HepG2 (cell line): ENCODE measurements at regions not wholly inside any gene's neighbourhood (a gene's known extent, or its start where the extent isn't known, plus 50 kb on each side); places are given as distances from the start of the nearest gene placed in this dataset.

ENCODE experiments used
- ATAC-seq: fragments of 200-7000 bp; cut with Tn5 transposase; 3 replicates; pipeline ENCODE4 v1.9.1; 2020; ENCODE audit warnings: mild to moderate bottlenecking, moderate library complexity
- BruUV-seq: library from RNA; stranded (reverse); fragments of 400-500 nt; replicated peaks from 2 replicates; lab custom pipeline; 2021; lab: Mats Ljungman, UMichigan
- CTCF ChIA-PET: fragments of 300-600 bp; formaldehyde crosslinking; extraction: SDS; loops from one replicate; lab custom pipeline; 2021; ENCODE audit warnings: low total read pairs, inconsistent platforms, low intra/inter-chr PET ratio; lab: Yijun Ruan, JAX
- POLR2A ChIA-PET: fragments of 350-600 bp; sonication (Branson Sonifier 250); formaldehyde crosslinking; loops from one replicate; lab custom pipeline; 2020; ENCODE audit warnings: antibody characterized with exemption, inconsistent platforms; lab: Yijun Ruan, JAX
- DNase-seq: peaks from one replicate; pipeline ENCODE4 v3.0.0-alpha.2; 2015; ENCODE audit warnings: low spot score
- FAIRE-seq: peaks from 3 replicates; lab custom pipeline; 2011; peaks lifted over from hg19 to GRCh38; lab: Jason Lieb, UNC
- H2AFZ ChIP-seq: one replicate; pipeline ENCODE4 v1.6.1; 2011; ENCODE audit warnings: low read length, inconsistent platforms
- H3K27ac ChIP-seq: fragments of 300-600 bp; 3 replicates; pipeline ENCODE4 v1.8.0; 2011; ENCODE audit warnings: mixed run types, mild to moderate bottlenecking, mixed read lengths, low read length, inconsistent platforms; ENCODE audit not compliant: insufficient read depth; ENCODE audit errors: extremely low read length
- H3K27me3 ChIP-seq, 2 experiments: fragments of 200-600 bp in 1 of 2; 2 replicates in 1 of 2; 3 replicates in 1 of 2; pipeline versions ENCODE4 v1.6.0 to v1.8.0; 2011; ENCODE audit warnings: low read length in 2 of 2, mild to moderate bottlenecking in 2 of 2, moderate library complexity in 2 of 2, inconsistent platforms in 1 of 2; ENCODE audit not compliant: insufficient read depth in 2 of 2, control insufficient read depth in 1 of 2
- H3K36me3 ChIP-seq, 2 experiments: fragments of 200-600 bp in 1 of 2; replicated peaks in 1 of 2; 2 replicates in 1 of 2; 3 replicates in 1 of 2; pipeline versions ENCODE4 v1.5.1 to v1.8.0; 2011; ENCODE audit warnings: low read length in 2 of 2, inconsistent platforms in 1 of 2; ENCODE audit not compliant: insufficient read depth in 2 of 2, control insufficient read depth in 1 of 2
- H3K4me1 ChIP-seq: 2 replicates; pipeline ENCODE4 v1.5.1; 2012; ENCODE audit warnings: low read length, inconsistent platforms; ENCODE audit not compliant: insufficient read depth
- H3K4me2 ChIP-seq: 2 replicates; pipeline ENCODE4 v1.6.0; 2011; ENCODE audit warnings: low read depth, low read length, inconsistent platforms
- H3K4me3 ChIP-seq, 3 experiments: fragments of 200-600 bp in 1 of 3; sonication (generic), shearing (Covaris generic) in 1 of 3; replicated peaks in 1 of 3; 2 replicates each; pipeline ENCODE4 v1.5.1; 2011 to 2016; ENCODE audit warnings: low read length in 3 of 3, inconsistent platforms in 2 of 3, low read depth in 2 of 3, mild to moderate bottlenecking in 2 of 3, control low read depth in 1 of 3, mixed read lengths in 1 of 3; ENCODE audit not compliant: insufficient read depth in 1 of 3
- H3K79me2 ChIP-seq: one replicate; pipeline ENCODE4 v1.6.1; 2011; ENCODE audit warnings: low read length, inconsistent platforms; ENCODE audit not compliant: insufficient read depth
- H3K9ac ChIP-seq: 2 replicates; pipeline ENCODE4 v1.6.0; 2011; ENCODE audit warnings: mild to moderate bottlenecking, low read depth, low read length, inconsistent platforms; ENCODE audit not compliant: insufficient read depth
- H3K9me3 ChIP-seq: 2 replicates; pipeline ENCODE4 v1.5.1; 2012; ENCODE audit warnings: mild to moderate bottlenecking, low read length
- H4K20me1 ChIP-seq: 2 replicates; pipeline ENCODE4 v1.6.0; 2011; ENCODE audit warnings: inconsistent platforms, mild to moderate bottlenecking, low read length, moderate library complexity; ENCODE audit not compliant: insufficient read depth
- ATM ChIP-seq: fragments of 450-650 bp; IDR thresholded peaks from 2 replicates; pipeline ENCODE4 v1.7.1; 2017; ENCODE audit warnings: mild to moderate bottlenecking, borderline replicate concordance
- CHD4 ChIP-seq: fragments of 200-600 bp; sonication (generic); IDR thresholded peaks from 2 replicates; pipeline ENCODE4 v1.7.0; 2017; ENCODE audit warnings: mild to moderate bottlenecking, low read length, borderline replicate concordance
- E2F2 ChIP-seq: sonication (generic); formaldehyde crosslinking; IDR thresholded peaks from 2 replicates; pipeline ENCODE4 v1.4.0; 2020; ENCODE audit warnings: missing genetic modification reagents, borderline replicate concordance
- IKZF4 ChIP-seq: sonication (generic); formaldehyde crosslinking; IDR thresholded peaks from 2 replicates; pipeline ENCODE4 v1.5.1; 2020; ENCODE audit warnings: borderline replicate concordance, mild to moderate bottlenecking, low read depth, missing genetic modification reagents; ENCODE audit errors: not compliant biosample characterization
- NPAS2 ChIP-seq: sonication (generic); formaldehyde crosslinking; IDR thresholded peaks from 2 replicates; pipeline ENCODE4 v1.8.0; 2022; ENCODE audit warnings: mild to moderate bottlenecking, missing genetic modification reagents, borderline replicate concordance
- PATZ1 ChIP-seq: sonication (generic); formaldehyde crosslinking; IDR thresholded peaks from 2 replicates; pipeline ENCODE4 v1.4.0; 2020; ENCODE audit warnings: missing genetic modification reagents
- PLRG1 ChIP-seq: fragments of 450-650 bp; conservative IDR thresholded peaks from 2 replicates; pipeline ENCODE4 v1.6.1; 2016
- SIX1 ChIP-seq: sonication (generic); formaldehyde crosslinking; IDR thresholded peaks from 2 replicates; pipeline ENCODE4 v1.4.0; 2020; ENCODE audit warnings: missing genetic modification reagents, borderline replicate concordance
- SMAD1 ChIP-seq: sonication (generic); formaldehyde crosslinking; IDR thresholded peaks from 2 replicates; pipeline ENCODE4 v1.4.0; 2020; ENCODE audit warnings: missing genetic modification reagents, low read depth, mild to moderate bottlenecking, borderline replicate concordance
- SRF ChIP-seq: IDR thresholded peaks from 2 replicates; pipeline ENCODE4 v1.6.1; 2011; ENCODE audit warnings: mild to moderate bottlenecking, low read depth, low read length, moderate library complexity
- SYNCRIP ChIP-seq: fragments of 200-400 bp; formaldehyde crosslinking; IDR thresholded peaks from 2 replicates; pipeline ENCODE4 v1.6.1; 2018; ENCODE audit warnings: mild to moderate bottlenecking, low read depth, low read length; ENCODE audit not compliant: insufficient read depth
- THAP8 ChIP-seq: sonication (generic); formaldehyde crosslinking; IDR thresholded peaks from 2 replicates; pipeline ENCODE4 v1.5.1; 2020; ENCODE audit warnings: missing genetic modification reagents, mild to moderate bottlenecking, borderline replicate concordance
- ZBTB3 ChIP-seq: sonication (generic); formaldehyde crosslinking; IDR thresholded peaks from 2 replicates; pipeline ENCODE4 v1.4.0; 2020; ENCODE audit warnings: low read depth, mild to moderate bottlenecking, moderate library complexity, missing genetic modification reagents, borderline replicate concordance
- ZNF672 ChIP-seq: sonication (generic); formaldehyde crosslinking; IDR thresholded peaks from 2 replicates; pipeline ENCODE4 v1.8.1; 2022; ENCODE audit warnings: missing genetic modification reagents
- ZNF691 ChIP-seq: sonication (generic); formaldehyde crosslinking; IDR thresholded peaks from 2 replicates; pipeline ENCODE4 v1.4.0; 2020; ENCODE audit warnings: missing genetic modification reagents, low read depth, mild to moderate bottlenecking, borderline replicate concordance
- ZSCAN22 ChIP-seq: sonication (generic); formaldehyde crosslinking; IDR thresholded peaks from 2 replicates; pipeline ENCODE4 v1.4.0; 2020; ENCODE audit warnings: mild to moderate bottlenecking, missing genetic modification reagents
- WGBS: methylation state at CpG from one replicate; pipeline ENCODE4 v1.1.6; 2017; ENCODE audit warnings: low lambda C conversion rate; 5-methylcytosine and 5-hydroxymethylcytosine counted together
- in situ Hi-C: cut with HindIII; loops from 2 replicates; pipeline ENCODE4 v1.10.0; 2017; ENCODE audit warnings: low pct_unique_long_range_greater_than_20kb; ENCODE audit not compliant: extremely low pct_ligation_motif_present
- intact Hi-C: fragments of 100-400 bp; cut with micrococcal nuclease; formaldehyde crosslinking; loops from one replicate; pipeline ENCODE4 v1.10.0; 2022; ENCODE audit not compliant: unreplicated experiment

- Histone ChIP-seq H3K4me1 (no peaks in the 10 kb centered on the region), H3K9me3 (no peaks in the 10 kb centered on the region), H4K20me1 (no peaks in the 10 kb centered on the region), H3K9ac (no peak overlapping the region), H3K27ac (no peak overlapping the region), H3K79me2 (no peaks in the 10 kb centered on the region), H3K36me3 (no peaks in the 10 kb centered on the region), H2AFZ (no peak overlapping the region), H3K4me2 (no peak overlapping the region), H3K4me3 (no peak overlapping the region), H3K27me3 (no peaks in the 10 kb centered on the region)
- in situ Hi-C loops (no loop called here), intact Hi-C loops (loop anchor here (5.0 kb wide), 1 partner anchor 95 kb away; no protein-coding TSS in a partner anchor)
- DNase-seq, result no peak
- FAIRE-seq, result no peak
- no peak for ATAC-seq
- TF ChIP-seq ATM (no peak), E2F2 (CRISPR knock-in tag) (no peak), NPAS2 (CRISPR knock-in tag) (no peak), SYNCRIP (no peak), ZNF691 (CRISPR knock-in tag) (no peak), PATZ1 (CRISPR knock-in tag) (no peak), ZNF672 (CRISPR knock-in tag) (no peak), PLRG1 (no peak), SRF (no peak), SIX1 (CRISPR knock-in tag) (no peak), ZBTB3 (no peak), THAP8 (CRISPR knock-in tag) (no peak), SMAD1 (no peak), ZSCAN22 (CRISPR knock-in tag) (no peak), CHD4 (no peak), IKZF4 (no peak)
- 0% methylated on average over 1 of the region's 1 CpG for WGBS
- BruUV-seq, result no TSS peak
- ChIA-PET CTCF (no interaction called here), POLR2A (no interaction called here)
These were observed 269.3 kb downstream of the METTL4 start for GRCh38 chr18:2302012-2302411.
